GM12874 (cell line): ENCODE measurements at regions not wholly inside any gene's neighbourhood (a gene's known extent, or its start where the extent isn't known, plus 50 kb on each side); places are given as distances from the start of the nearest gene placed in this dataset.

Experiments
- TF ChIP-seq, protein P1 (sequence below): IDR thresholded peaks from 2 replicates; pipeline ENCODE4 v1.5.1; 2011; ENCODE audit warnings: low read depth, mild to moderate bottlenecking, control low read depth, low read length, moderate library complexity; ENCODE audit not compliant: insufficient read depth

DNA sequence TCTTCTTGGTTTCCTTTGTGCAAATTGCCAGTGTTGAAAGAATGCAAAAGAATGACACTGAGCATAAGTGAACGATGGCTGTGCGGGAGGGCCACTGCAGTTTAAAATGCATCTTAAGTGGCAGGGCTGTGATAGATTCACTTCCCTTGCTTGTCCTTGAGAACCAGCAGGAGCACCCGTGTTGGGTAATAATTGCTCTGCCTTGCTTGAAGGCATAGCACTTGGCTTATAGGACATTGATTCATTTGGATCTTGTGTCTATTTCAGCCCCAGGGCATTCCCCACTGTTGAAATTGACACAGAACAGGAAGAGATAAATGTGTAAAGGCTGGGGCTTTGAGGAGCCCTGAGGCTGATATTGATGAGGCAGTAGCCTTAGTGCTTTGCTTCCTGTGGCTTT, 1003.7 kb upstream of the GYPC start:
- TF ChIP-seq, protein P1, sequence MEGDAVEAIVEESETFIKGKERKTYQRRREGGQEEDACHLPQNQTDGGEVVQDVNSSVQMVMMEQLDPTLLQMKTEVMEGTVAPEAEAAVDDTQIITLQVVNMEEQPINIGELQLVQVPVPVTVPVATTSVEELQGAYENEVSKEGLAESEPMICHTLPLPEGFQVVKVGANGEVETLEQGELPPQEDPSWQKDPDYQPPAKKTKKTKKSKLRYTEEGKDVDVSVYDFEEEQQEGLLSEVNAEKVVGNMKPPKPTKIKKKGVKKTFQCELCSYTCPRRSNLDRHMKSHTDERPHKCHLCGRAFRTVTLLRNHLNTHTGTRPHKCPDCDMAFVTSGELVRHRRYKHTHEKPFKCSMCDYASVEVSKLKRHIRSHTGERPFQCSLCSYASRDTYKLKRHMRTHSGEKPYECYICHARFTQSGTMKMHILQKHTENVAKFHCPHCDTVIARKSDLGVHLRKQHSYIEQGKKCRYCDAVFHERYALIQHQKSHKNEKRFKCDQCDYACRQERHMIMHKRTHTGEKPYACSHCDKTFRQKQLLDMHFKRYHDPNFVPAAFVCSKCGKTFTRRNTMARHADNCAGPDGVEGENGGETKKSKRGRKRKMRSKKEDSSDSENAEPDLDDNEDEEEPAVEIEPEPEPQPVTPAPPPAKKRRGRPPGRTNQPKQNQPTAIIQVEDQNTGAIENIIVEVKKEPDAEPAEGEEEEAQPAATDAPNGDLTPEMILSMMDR: no peak

DNA sequence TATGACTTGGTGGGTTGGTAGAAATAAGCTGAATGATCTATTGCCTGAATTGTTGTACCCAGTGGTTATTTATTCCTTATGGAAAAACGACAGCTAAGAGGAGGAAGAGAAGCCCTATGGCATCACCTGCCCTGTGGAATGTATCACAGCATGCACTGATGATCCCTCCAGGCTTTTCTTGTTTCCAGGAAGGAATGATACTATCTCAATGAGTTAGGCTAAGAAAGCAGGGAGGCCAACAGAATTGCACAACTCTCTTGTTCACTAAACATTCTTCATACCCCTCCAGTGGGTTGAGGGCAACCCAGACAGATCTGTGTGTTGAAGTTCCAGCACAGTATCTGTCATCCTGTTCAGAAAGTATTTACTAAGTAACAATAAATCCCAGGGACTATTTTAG, 1001.7 kb upstream of the GYPC start:
- TF ChIP-seq, protein P1: no peak

DNA sequence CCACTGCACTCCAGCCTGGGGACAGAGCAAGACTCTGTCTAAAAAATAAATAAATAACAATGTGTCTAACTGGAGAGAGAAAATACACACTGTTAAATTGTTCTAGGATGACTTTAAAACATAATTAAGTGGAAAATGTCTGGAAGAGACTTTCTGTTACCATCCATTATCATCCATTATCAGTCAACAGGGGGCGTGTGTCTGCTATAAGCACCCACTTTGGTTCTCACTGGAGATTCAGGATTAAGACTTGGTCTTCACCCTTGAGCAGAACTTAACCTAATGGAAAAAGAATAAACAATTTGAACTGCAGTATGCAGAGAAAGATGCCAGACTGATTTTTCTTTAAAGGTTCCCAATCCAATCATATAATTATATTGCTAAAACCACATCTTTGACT, 999.8 kb upstream of the GYPC start:
- TF ChIP-seq, protein P1: no peak

DNA sequence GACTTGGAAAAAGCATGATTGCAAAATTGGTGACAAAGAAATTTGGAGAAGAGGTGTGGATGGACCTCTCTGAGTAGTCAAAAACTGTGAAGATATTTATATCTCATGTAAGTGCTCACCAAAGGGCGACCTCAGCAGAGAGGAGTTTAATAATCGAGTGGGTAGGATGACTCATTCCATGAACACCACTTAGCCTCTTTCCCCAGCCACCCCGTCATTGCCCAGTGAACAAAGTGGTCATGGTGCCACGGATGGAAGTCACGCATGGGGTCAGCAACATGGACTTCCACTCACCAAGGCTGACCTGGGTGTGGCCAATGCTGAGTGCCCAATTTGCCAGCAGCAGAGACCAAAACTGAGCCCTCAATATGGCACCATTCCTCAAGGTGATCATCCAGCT, 997.4 kb upstream of the GYPC start:
- TF ChIP-seq, protein P1: no peak

DNA sequence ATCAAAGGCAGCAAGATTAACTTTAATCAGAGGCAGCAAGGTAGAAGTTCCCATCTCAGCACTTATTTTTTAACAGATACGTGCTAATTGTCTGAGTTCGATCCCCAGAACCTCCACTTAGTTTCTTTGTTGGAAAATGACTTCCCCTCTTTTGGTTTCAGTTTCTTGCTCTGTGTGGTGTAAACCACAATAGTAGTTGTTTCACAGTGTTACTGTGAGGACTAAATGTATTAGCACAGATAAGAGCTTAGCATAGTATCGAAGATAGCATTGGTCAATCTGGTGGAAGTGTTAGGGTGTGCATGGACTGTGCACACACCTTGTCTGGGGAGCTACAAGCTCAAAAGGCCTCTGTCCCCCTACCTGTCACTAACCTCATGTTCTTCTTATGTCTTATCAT, 988.3 kb upstream of the GYPC start:
- TF ChIP-seq, protein P1: no peak

DNA sequence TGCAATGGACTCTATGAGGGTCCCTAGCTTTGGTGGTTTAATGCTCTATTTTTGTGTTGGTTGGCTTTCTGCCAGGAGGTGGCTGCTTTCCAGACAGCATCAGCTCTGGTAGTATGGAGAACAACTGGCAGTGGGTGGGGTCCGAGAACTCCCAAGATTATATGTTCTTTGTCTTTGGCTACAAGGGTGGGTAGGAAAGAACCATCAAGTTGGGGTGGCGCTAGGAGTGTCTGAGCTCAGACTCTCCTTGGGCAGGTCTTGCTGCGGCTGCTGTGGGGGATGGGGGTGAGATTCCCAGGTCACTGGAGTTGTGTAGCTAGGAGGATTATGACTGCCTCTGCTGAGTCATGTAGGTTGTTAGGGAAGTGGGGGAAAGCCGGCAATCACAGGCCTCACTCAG, 976.1 kb upstream of the GYPC start:
- TF ChIP-seq, protein P1: no peak

DNA sequence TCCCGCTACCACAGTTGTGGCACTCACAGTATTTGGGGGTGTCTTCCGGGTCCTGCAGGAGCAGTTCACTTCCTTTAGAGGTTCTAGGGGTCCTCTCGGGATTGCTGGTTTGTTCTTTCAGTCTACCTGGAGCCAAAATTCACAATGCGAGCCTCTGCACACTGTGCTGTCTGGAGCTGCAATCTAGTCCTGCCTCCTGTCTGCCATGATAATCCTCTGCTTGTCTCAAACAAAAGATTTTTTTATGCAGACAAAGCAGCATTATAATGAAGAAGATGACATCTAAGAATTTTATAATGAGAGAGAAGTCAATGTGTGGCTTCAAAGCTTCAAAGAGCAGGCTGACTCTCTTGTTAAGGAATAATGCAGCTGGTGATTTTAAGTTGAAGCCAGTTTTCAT, 975.1 kb upstream of the GYPC start:
- TF ChIP-seq, protein P1: no peak

DNA sequence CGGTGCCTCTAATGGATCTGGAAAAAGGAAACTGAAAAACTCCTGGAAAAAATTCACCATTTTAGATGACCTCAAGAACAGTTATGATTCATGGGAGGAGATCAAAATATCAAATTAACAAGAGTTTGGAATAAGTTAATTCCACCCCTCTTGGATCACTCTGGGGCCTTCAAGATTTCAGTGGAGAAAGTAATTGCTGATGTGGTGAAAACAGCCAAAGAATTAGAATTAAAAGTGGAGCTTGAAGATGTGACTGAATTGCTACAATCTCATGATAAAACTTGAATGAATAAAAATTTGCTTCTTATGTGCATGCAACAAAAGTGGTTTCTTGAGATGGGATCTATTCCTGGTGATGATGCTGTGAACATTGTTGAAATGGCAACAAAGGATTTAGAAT, 974.4 kb upstream of the GYPC start:
- TF ChIP-seq, protein P1: no peak
